ENCODE measurements at regions not wholly inside any gene's neighbourhood (a gene's known extent, or its start where the extent isn't known, plus 50 kb on each side); places are given as distances from the start of the nearest gene placed in this dataset.

DNA sequence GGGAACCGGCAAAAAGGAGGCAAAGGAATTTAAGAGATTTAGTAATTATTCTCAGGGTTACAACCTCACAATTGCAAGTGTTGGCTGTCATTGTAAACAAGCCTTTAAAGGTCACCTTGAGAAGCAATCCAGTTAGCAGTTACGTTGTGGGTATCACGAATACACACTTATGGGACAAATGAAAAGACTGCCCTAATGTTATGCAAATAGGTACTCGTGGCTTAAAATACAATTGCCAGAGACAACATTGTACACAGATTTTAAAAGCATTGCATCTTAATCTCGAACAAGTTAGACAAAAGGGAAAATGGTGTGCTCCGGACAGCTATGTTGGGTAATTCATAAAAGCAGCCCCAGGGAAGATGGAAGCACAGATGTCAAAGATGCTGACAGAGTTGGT lies 120.5 kb upstream of the ZC3H12A start:
- DNase-seq (ENCODE audit: low spot score), result no peak
- Histone ChIP-seq H3K4me2 (no peak overlapping the region), H3K36me3 (ENCODE audit: insufficient read depth) (no peaks in the 10 kb centered on the region), H3K79me2 (replicated peaks; ENCODE audit: insufficient read depth) (no peaks in the 10 kb centered on the region), H4K20me1 (replicated peaks; ENCODE audit: insufficient read depth) (no peaks in the 10 kb centered on the region), H3K4me3 (no peak overlapping the region), H3K4me1 (ENCODE audit: insufficient read depth) (no peaks in the 10 kb centered on the region), H3K27ac (ENCODE audit: low read depth) (no peak overlapping the region), H3K27me3 (ENCODE audit: insufficient read depth) (no peaks in the 10 kb centered on the region), H2AFZ (no peak overlapping the region), H3F3A (replicated peaks; ENCODE audit: low read depth) (no peaks in the 10 kb centered on the region), H3K9me2 (ENCODE audit: insufficient read depth) (no peaks in the 10 kb centered on the region)
- no peaks in the 10 kb centered on the region for H3K27me3 Mint-ChIP-seq (ENCODE audit: insufficient read depth, low read depth, poor library complexity)
- no peaks in the 10 kb centered on the region for H3K36me3 Mint-ChIP-seq (ENCODE audit: low read depth)
- TF ChIP-seq ZNF114 (CRISPR knock-in tag; IDR thresholded peaks at IDR 0.05) (no peak), CREB1 (CRISPR knock-in tag; IDR thresholded peaks at IDR 0.05; ENCODE audit: low read depth) (no peak), ZNF331 (CRISPR knock-in tag; IDR thresholded peaks at IDR 0.05; ENCODE audit: low read depth) (no peak), ETS1 (IDR thresholded peaks at IDR 0.05) (no peak), JUNB (IDR thresholded peaks at IDR 0.05; ENCODE audit: unreplicated experiment) (no peak), EZH2phosphoT487 (IDR thresholded peaks at IDR 0.05; ENCODE audit: unreplicated experiment) (no peak), EZH2 (IDR thresholded peaks at IDR 0.05; ENCODE audit: low read depth, unreplicated experiment) (no peak), REST (IDR thresholded peaks at IDR 0.05; ENCODE audit: unreplicated experiment) (no peak), POLR2AphosphoS5 (IDR thresholded peaks at IDR 0.05; ENCODE audit: low read depth) (no peak), STAT1 (IDR thresholded peaks at IDR 0.05; ENCODE audit: unreplicated experiment) (no peak), NANOG (IDR thresholded peaks at IDR 0.05; ENCODE audit: borderline replicate concordance) (no peak)
- TF ChIP-seq, protein P1, sequence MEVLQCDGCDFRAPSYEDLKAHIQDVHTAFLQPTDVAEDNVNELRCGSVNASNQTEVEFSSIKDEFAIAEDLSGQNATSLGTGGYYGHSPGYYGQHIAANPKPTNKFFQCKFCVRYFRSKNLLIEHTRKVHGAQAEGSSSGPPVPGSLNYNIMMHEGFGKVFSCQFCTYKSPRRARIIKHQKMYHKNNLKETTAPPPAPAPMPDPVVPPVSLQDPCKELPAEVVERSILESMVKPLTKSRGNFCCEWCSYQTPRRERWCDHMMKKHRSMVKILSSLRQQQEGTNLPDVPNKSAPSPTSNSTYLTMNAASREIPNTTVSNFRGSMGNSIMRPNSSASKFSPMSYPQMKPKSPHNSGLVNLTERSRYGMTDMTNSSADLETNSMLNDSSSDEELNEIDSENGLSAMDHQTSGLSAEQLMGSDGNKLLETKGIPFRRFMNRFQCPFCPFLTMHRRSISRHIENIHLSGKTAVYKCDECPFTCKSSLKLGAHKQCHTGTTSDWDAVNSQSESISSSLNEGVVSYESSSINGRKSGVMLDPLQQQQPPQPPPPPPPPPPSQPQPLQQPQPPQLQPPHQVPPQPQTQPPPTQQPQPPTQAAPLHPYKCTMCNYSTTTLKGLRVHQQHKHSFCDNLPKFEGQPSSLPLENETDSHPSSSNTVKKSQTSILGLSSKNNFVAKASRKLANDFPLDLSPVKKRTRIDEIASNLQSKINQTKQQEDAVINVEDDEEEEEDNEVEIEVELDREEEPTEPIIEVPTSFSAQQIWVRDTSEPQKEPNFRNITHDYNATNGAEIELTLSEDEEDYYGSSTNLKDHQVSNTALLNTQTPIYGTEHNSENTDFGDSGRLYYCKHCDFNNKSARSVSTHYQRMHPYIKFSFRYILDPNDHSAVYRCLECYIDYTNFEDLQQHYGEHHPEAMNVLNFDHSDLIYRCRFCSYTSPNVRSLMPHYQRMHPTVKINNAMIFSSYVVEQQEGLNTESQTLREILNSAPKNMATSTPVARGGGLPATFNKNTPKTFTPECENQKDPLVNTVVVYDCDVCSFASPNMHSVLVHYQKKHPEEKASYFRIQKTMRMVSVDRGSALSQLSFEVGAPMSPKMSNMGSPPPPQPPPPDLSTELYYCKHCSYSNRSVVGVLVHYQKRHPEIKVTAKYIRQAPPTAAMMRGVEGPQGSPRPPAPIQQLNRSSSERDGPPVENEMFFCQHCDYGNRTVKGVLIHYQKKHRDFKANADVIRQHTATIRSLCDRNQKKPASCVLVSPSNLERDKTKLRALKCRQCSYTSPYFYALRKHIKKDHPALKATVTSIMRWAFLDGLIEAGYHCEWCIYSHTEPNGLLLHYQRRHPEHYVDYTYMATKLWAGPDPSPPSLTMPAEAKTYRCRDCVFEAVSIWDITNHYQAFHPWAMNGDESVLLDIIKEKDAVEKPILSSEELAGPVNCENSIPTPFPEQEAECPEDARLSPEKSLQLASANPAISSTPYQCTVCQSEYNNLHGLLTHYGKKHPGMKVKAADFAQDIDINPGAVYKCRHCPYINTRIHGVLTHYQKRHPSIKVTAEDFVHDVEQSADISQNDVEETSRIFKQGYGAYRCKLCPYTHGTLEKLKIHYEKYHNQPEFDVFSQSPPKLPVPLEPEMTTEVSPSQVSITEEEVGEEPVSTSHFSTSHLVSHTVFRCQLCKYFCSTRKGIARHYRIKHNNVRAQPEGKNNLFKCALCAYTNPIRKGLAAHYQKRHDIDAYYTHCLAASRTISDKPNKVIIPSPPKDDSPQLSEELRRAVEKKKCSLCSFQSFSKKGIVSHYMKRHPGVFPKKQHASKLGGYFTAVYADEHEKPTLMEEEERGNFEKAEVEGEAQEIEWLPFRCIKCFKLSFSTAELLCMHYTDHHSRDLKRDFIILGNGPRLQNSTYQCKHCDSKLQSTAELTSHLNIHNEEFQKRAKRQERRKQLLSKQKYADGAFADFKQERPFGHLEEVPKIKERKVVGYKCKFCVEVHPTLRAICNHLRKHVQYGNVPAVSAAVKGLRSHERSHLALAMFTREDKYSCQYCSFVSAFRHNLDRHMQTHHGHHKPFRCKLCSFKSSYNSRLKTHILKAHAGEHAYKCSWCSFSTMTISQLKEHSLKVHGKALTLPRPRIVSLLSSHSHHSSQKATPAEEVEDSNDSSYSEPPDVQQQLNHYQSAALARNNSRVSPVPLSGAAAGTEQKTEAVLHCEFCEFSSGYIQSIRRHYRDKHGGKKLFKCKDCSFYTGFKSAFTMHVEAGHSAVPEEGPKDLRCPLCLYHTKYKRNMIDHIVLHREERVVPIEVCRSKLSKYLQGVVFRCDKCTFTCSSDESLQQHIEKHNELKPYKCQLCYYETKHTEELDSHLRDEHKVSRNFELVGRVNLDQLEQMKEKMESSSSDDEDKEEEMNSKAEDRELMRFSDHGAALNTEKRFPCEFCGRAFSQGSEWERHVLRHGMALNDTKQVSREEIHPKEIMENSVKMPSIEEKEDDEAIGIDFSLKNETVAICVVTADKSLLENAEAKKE (CRISPR knock-in tag; IDR thresholded peaks at IDR 0.05), result no peak
- TF ChIP-seq, protein P2, sequence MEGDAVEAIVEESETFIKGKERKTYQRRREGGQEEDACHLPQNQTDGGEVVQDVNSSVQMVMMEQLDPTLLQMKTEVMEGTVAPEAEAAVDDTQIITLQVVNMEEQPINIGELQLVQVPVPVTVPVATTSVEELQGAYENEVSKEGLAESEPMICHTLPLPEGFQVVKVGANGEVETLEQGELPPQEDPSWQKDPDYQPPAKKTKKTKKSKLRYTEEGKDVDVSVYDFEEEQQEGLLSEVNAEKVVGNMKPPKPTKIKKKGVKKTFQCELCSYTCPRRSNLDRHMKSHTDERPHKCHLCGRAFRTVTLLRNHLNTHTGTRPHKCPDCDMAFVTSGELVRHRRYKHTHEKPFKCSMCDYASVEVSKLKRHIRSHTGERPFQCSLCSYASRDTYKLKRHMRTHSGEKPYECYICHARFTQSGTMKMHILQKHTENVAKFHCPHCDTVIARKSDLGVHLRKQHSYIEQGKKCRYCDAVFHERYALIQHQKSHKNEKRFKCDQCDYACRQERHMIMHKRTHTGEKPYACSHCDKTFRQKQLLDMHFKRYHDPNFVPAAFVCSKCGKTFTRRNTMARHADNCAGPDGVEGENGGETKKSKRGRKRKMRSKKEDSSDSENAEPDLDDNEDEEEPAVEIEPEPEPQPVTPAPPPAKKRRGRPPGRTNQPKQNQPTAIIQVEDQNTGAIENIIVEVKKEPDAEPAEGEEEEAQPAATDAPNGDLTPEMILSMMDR (conservative IDR thresholded peaks at IDR 0.05; ENCODE audit: low read depth in 2 of 2), result no peak
- no peaks in the 10 kb centered on the region; the same call in 2 of the 3 replicates for H3K9me3 Mint-ChIP-seq
- no peak overlapping the region for H3K4me3 Mint-ChIP-seq
- H3K27ac Mint-ChIP-seq, result no peak overlapping the region
- H3K4me1 Mint-ChIP-seq, result peaks cover 4% of the 10 kb centered on the region; the same call in 1 of the 3 replicates
- ATAC-seq, result no peak
